Panc1 (cell line): ENCODE measurements at regions not wholly inside any gene's neighbourhood (a gene's known extent, or its start where the extent isn't known, plus 50 kb on each side); places are given as distances from the start of the nearest gene placed in this dataset.

Source experiments
- ATAC-seq: fragments of 200-7000 bp; cut with Tn5 transposase; 2 replicates; pipeline ENCODE4 v1.9.1; 2020; ENCODE audit warnings: mild to moderate bottlenecking, moderate library complexity
- BruUV-seq: library from RNA; stranded (reverse); fragments of 400-500 nt; replicated peaks from 2 replicates; lab custom pipeline; 2021; lab: Mats Ljungman, UMichigan
- CTCF ChIA-PET: fragments of 300-600 bp; sonication (Branson Sonifier 250); formaldehyde crosslinking; loops from one replicate; lab custom pipeline; 2022; ENCODE audit warnings: antibody characterized with exemption; lab: Charles Lee
- POLR2A ChIA-PET: fragments of 300-600 bp; sonication (Branson Sonifier 250); formaldehyde crosslinking; loops from one replicate; lab custom pipeline; 2022; ENCODE audit warnings: antibody characterized with exemption; lab: Charles Lee
- DNase-seq: peaks from one replicate; pipeline ENCODE4 v3.0.0-alpha.2; 2010; ENCODE audit warnings: low read depth, low spot score
- H3K27ac ChIP-seq: 2 replicates; pipeline ENCODE4 v1.5.1; 2011; ENCODE audit warnings: mild to moderate bottlenecking, low read length, inconsistent platforms
- H3K27me3 ChIP-seq: fragments of 200-500 bp; sonication (Bioruptor generic); 2 replicates; pipeline ENCODE4 v1.6.0; 2014; ENCODE audit warnings: low read length, inconsistent platforms; ENCODE audit not compliant: control insufficient read depth, insufficient read depth
- H3K36me3 ChIP-seq: fragments of 200-500 bp; sonication (Bioruptor generic); 2 replicates; pipeline ENCODE4 v1.5.1; 2014; ENCODE audit warnings: inconsistent platforms, mild to moderate bottlenecking, low read length, moderate library complexity; ENCODE audit not compliant: control insufficient read depth, insufficient read depth
- H3K4me1 ChIP-seq: 2 replicates; pipeline ENCODE4 v1.5.1; 2011; ENCODE audit warnings: inconsistent platforms, mild to moderate bottlenecking, low read length, moderate library complexity; ENCODE audit not compliant: control insufficient read depth, insufficient read depth
- H3K4me3 ChIP-seq, 2 experiments: 2 replicates each; pipeline ENCODE4 v1.5.1; 2011 to 2012; ENCODE audit warnings: low read depth in 2 of 2, low read length in 2 of 2, mild to moderate bottlenecking in 2 of 2, inconsistent platforms in 1 of 2, moderate library complexity in 1 of 2
- H3K9me3 ChIP-seq: fragments of 200-500 bp; sonication (Bioruptor generic); 2 replicates; pipeline ENCODE4 v1.5.1; 2014; ENCODE audit warnings: low read depth, mild to moderate bottlenecking, inconsistent platforms, low read length, moderate library complexity; ENCODE audit not compliant: control insufficient read depth, insufficient read depth
- POLR2AphosphoS5 ChIP-seq: IDR thresholded peaks from 2 replicates; pipeline ENCODE4 v1.6.1; 2012; ENCODE audit warnings: mild to moderate bottlenecking, low read depth, low read length, moderate library complexity
- SIN3A ChIP-seq: IDR thresholded peaks from 2 replicates; pipeline ENCODE4 v1.6.1; 2012; ENCODE audit warnings: low read depth, mild to moderate bottlenecking, low read length, moderate library complexity, borderline replicate concordance; ENCODE audit not compliant: insufficient read depth
- TCF7L2 ChIP-seq: IDR thresholded peaks from 2 replicates; pipeline ENCODE4 v1.6.1; 2011; ENCODE audit warnings: mild to moderate bottlenecking, low read depth, low read length, inconsistent platforms
- in situ Hi-C: cut with HindIII; loops from 2 replicates; pipeline ENCODE4 v1.10.0; 2016; ENCODE audit warnings: low sequenced_read_pairs, low pct_unique_long_range_greater_than_20kb
- intact Hi-C: fragments of 100-400 bp; cut with micrococcal nuclease; formaldehyde crosslinking; loops from one replicate; pipeline ENCODE4 v1.10.0; 2022; ENCODE audit not compliant: unreplicated experiment
- TF ChIP-seq, protein P1 (sequence below): fragments of 450-650 bp; IDR thresholded peaks from 2 replicates; pipeline ENCODE4 v1.5.1; 2017; ENCODE audit warnings: mild to moderate bottlenecking
- TF ChIP-seq, protein P2 (sequence below), 2 experiments: IDR thresholded peaks; 2 replicates each; pipeline ENCODE4 v1.6.1; 2011 to 2012; ENCODE audit warnings: low read depth in 2 of 2, control low read depth in 1 of 2, low read length in 1 of 2, mild to moderate bottlenecking in 1 of 2, moderate library complexity in 1 of 2; ENCODE audit not compliant: insufficient read depth in 1 of 2

DNA sequence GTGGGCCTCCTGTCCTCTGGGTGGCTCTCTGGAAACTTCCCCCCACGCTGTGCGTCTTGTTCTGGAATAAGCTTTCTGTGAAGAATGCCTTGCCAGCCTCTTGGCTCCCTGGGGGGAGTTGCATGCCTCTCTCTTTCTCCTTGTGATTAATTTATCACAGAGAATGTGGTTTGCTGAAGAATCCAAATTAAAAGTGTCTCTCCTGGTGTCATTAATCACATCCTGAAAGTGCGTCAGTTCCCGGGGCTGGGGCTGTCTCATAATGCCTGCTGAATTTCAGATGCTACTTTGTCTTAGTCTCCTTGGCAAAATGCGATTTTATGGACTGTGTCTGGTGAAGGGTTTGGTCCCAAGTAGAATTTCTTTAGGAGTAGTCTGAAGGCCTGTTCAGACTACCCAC, 787.7 kb upstream of the TMEM132C start:
- no peaks in the 10 kb centered on the region for H3K27me3 ChIP-seq
- no peak overlapping the region for H3K4me3 ChIP-seq
- TF ChIP-seq, protein P1, sequence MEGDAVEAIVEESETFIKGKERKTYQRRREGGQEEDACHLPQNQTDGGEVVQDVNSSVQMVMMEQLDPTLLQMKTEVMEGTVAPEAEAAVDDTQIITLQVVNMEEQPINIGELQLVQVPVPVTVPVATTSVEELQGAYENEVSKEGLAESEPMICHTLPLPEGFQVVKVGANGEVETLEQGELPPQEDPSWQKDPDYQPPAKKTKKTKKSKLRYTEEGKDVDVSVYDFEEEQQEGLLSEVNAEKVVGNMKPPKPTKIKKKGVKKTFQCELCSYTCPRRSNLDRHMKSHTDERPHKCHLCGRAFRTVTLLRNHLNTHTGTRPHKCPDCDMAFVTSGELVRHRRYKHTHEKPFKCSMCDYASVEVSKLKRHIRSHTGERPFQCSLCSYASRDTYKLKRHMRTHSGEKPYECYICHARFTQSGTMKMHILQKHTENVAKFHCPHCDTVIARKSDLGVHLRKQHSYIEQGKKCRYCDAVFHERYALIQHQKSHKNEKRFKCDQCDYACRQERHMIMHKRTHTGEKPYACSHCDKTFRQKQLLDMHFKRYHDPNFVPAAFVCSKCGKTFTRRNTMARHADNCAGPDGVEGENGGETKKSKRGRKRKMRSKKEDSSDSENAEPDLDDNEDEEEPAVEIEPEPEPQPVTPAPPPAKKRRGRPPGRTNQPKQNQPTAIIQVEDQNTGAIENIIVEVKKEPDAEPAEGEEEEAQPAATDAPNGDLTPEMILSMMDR: no peak
- TF ChIP-seq SIN3A (no peak), TCF7L2 (no peak), POLR2AphosphoS5 (no peak)
- TF ChIP-seq, protein P2, sequence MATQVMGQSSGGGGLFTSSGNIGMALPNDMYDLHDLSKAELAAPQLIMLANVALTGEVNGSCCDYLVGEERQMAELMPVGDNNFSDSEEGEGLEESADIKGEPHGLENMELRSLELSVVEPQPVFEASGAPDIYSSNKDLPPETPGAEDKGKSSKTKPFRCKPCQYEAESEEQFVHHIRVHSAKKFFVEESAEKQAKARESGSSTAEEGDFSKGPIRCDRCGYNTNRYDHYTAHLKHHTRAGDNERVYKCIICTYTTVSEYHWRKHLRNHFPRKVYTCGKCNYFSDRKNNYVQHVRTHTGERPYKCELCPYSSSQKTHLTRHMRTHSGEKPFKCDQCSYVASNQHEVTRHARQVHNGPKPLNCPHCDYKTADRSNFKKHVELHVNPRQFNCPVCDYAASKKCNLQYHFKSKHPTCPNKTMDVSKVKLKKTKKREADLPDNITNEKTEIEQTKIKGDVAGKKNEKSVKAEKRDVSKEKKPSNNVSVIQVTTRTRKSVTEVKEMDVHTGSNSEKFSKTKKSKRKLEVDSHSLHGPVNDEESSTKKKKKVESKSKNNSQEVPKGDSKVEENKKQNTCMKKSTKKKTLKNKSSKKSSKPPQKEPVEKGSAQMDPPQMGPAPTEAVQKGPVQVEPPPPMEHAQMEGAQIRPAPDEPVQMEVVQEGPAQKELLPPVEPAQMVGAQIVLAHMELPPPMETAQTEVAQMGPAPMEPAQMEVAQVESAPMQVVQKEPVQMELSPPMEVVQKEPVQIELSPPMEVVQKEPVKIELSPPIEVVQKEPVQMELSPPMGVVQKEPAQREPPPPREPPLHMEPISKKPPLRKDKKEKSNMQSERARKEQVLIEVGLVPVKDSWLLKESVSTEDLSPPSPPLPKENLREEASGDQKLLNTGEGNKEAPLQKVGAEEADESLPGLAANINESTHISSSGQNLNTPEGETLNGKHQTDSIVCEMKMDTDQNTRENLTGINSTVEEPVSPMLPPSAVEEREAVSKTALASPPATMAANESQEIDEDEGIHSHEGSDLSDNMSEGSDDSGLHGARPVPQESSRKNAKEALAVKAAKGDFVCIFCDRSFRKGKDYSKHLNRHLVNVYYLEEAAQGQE (IDR thresholded peaks at IDR 0.05; ENCODE audit: insufficient read depth in 1 of 2, low read depth in 2 of 2, low read length in 1 of 2): no peak
- DNase-seq: no peak
- no peaks in the 10 kb centered on the region for H3K9me3 ChIP-seq
- ChIA-PET CTCF (no interaction called here), POLR2A (no interaction called here)
- in situ Hi-C loops (no loop called here), intact Hi-C loops (no loop called here)
- H3K36me3 ChIP-seq: no peaks in the 10 kb centered on the region
- no peak for ATAC-seq
- H3K4me1 ChIP-seq: no peaks in the 10 kb centered on the region
- no peak overlapping the region for H3K27ac ChIP-seq
- no TSS peak for BruUV-seq

DNA sequence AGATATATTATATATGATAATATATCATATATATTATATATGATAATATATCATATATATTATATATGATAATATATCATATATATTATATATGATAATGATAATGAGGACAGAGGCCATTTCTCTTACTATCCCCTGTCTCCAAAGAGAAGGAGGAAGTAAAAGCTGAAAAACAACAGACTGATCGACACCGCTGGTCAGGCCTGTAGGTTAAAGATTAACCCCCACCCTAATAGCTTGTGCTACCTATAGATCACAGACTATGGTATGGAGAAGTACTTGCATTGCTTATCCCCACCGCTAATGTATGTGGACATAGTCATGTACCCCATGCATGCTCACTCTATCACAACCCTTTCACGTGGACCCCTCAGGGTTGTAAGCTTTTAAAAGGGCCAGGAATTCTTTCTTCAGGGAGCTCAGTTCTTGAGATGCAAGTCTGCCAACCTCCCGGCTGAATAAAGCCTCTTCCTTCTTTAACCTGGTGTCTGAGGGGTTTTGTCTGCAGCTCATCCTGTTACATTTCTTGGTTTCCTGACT, 786.1 kb upstream of the TMEM132C start:
- ATAC-seq (no peak), DNase-seq (no peak)
- no peaks in the 10 kb centered on the region for H3K27me3 ChIP-seq
- no peak for TF ChIP-seq POLR2AphosphoS5
- TF ChIP-seq, protein P1: no peak
- TF ChIP-seq, protein P2 (IDR thresholded peaks at IDR 0.05; ENCODE audit: insufficient read depth in 1 of 2, low read depth in 2 of 2, low read length in 1 of 2): no peak
- TF ChIP-seq TCF7L2: no peak
- no peak for TF ChIP-seq SIN3A
- no peaks in the 10 kb centered on the region for H3K36me3 ChIP-seq
- H3K4me3 ChIP-seq: no peak overlapping the region
- POLR2A ChIA-PET: no interaction called here
- no peaks in the 10 kb centered on the region for H3K4me1 ChIP-seq
- no peaks in the 10 kb centered on the region for H3K9me3 ChIP-seq
- intact Hi-C loops: no loop called here
- BruUV-seq: no TSS peak
- in situ Hi-C loops: no loop called here
- no peak overlapping the region for H3K27ac ChIP-seq
- CTCF ChIA-PET: no interaction called here
